Fibroblast of lung (primary cell): ENCODE measurements at regions not wholly inside any gene's neighbourhood (a gene's known extent, or its start where the extent isn't known, plus 50 kb on each side); places are given as distances from the start of the nearest gene placed in this dataset.

Experiments used
- CTCF ChIP-seq, 2 donors: IDR thresholded peaks in 1 of 2; conservative IDR thresholded peaks in 1 of 2; 1 replicate in 1 of 2; 2 replicates in 1 of 2; pipeline ENCODE4 v1.5.1; 2011 to 2012; ENCODE audit warnings: low read length in 2 of 2, control low read depth in 1 of 2, inconsistent platforms in 1 of 2, low read depth in 1 of 2, mild to moderate bottlenecking in 1 of 2
- EZH2 ChIP-seq: IDR thresholded peaks from 2 replicates; pipeline ENCODE4 v1.5.1; 2012; ENCODE audit warnings: low read length, control low read depth, mild to moderate bottlenecking; ENCODE audit errors: missing control alignments

- TF ChIP-seq CTCF (conservative IDR thresholded peaks at IDR 0.05 in 1 of 2, IDR thresholded peaks at IDR 0.05 in 1 of 2; ENCODE audit: low read depth in 1 of 2, low read length in 2 of 2) (no peak), EZH2 (no peak)
Measured at GRCh38 chr11:91686281-91686680, 538.3 kb upstream of the FAT3 start.
